ENCODE measurements at regions not wholly inside any gene's neighbourhood (a gene's known extent, or its start where the extent isn't known, plus 50 kb on each side); places are given as distances from the start of the nearest gene placed in this dataset.
A peak's percentile ranks its signal among the peaks of the same experiment; 100 is the strongest.

DNA sequence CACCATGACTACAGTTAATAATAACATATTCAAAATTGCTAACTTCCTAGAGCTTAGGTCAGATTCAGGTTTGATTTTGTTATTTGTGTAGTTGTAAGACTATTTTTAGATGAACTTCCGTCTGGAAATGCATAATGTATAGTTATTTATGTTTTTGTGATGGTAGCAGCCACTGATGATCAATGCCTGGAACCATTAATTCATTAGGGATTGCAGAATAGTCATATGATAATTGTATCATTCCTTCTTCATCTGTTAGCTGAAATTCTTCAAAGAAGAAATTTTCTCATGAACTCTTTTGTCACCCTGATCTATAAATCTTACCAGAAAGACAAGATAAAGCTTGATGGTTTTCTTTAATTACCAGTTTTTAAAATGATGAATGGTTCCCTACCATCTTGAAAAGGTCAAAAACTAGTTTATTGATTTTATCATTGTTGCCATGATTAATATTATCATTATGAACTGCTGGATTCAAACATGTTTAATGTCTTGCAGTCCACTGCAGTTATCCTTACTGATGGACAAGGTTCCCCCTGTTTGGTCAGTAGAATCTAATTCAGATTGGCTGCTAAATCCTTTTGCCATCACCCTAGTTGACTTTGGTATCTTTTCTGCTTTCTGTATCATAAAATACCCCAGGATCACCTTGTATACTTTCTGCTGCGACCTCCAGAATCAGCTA is 433.3 kb downstream of the GPAM start:
- DNase-seq, result no peak

DNA sequence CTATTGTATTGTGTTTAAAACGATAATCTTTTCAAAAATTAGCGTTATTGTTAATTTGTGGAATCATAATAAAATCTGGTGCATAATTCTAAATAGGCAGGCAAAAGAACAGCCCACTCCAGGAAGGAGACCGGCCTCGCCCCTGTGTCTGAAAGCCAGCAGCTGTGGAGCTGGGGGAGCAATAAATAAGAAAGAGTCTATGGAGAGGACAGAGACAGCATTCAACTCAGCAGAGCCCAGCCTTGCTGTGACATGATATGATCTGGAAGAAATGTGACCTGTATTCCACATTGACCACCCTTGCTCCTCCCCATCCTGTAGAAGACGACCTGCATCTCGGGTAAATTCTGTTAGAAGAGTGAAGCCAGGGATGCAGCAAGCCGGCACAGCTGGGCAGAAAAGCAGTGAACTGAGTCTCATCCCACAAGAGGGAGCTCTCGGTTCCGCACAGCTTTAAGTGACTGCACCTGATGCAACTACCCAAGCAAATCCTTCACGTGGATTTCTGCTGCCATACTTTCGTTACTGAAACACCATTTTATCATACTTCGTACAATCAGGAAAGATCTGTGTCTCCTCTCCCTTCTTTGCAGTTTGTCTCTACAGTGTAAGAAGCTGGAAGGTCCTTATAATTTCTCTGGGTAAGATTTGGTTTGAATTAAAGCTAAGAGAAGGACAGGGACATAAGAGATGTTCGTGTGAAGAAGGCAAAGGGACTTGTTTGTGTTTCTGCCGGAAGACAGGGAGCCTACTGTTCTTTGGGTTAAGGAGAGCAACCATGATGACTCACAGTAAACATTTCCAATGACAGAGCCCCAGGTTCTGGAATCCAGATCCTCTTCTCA is 427.1 kb downstream of the GPAM start:
- DNase-seq, result peak in 1 of 2 donors; percentile 1

DNA sequence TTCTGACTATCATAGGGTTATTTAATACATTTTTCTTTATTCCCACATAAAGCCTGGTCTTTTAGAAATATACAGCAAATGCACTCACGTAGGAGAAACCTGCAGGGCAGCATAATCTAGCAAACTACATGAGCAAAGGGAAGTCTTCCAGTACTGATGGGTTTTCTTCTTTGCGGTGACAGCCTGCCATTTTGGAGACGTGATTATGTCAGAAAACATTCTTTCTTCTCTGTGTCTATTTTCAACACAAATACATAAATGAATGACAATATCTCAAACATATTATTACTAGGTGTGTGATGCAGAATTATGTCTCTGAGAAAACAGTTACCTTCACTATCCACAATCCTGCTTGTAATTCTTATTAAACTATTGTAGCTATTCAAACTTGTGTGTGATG is 425.0 kb downstream of the GPAM start:
- DNase-seq, result no peak

DNA sequence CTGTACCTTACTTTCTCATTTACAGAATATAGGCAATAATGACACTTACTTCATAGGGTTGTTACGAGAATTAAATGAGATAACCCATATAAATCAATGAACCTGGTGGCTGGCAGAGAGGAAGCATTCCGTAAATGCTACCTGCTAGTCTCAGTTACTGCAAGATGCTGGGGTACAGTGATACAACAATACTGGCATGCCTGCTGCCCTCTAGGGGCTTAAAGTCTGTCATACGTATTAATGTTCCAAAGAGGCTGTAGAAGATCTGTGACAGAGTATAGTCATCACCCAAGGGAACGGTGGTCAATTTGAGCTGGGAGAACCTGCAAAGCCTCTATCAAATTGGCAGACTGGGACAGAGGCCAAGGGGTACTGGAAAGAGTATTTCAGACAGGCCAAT is 421.5 kb downstream of the GPAM start:
- DNase-seq, result no peak

DNA sequence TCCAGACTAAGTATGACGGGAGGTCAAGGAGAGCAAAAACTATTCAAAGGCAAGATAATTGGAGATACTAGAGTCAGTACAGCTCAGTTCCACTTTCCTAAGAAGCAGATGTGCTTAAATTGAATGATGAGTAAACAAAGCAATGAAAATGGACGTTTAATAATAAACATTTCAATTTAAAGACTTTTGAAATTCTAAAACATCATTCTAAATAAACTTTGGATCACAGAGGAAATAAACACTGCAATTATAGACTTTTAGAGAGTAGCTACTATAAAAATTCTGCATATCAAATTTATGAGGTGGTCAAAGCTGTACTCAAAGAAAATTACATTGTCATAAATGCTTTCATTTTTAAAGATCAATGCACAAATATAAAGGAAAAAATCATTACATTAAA is 418.3 kb downstream of the GPAM start:
- DNase-seq, result no peak

DNA sequence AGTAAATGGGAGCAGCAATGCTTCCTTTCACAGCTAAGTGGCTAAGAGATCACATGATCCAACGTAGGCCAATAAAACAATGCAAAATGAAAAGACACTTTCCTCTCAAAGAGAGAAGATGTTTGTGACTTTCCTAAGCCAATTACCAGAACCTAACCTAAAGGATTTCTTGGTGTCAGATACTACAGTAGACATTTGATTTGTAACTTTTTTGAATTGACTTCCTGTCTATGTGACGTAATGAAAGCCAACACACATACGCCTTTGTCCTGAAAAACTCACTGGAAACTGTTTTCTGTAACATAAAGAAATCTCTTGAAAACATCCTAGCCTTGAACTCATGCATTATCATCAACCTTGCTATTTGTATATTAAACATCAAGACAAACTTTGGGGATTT is 417.1 kb downstream of the GPAM start:
- no peak for DNase-seq

DNA sequence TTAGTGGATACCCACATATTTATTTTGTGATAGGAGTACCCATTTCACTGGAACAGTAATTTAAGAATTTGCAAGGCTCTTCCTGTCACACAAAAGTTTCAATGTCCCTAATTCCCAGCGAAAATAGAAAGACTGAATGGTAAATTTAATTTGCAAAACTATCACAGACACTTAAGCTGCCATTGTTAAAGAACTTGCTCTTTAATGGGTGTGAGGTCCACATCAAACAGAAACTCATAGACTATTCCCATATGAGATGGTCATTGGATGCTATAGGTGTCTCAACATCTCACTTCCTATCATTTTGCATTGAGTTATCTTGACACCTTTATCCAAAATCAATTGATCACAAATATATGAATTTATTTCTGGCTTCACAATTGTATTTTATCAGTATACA is 415.9 kb downstream of the GPAM start:
- DNase-seq, result no peak

DNA sequence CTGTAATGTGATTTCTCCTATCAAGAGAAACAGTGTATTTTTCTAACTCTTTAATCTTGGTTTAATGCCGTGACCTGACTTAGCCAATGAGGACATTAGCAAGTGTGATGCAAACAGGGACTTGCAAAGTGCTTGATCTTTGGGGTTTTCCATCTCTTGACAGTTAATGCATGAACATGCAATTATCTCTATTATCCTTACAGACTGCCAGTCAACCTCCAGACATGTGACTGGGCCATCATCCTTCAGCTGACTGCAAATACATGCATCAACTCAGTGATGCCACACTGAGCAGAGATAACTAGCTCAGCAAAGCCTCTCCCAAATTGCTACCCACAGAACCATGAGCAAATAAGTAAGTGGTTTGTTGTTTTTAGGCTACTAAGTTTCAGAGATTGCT is 409.6 kb downstream of the GPAM start:
- DNase-seq, result no peak

DNA sequence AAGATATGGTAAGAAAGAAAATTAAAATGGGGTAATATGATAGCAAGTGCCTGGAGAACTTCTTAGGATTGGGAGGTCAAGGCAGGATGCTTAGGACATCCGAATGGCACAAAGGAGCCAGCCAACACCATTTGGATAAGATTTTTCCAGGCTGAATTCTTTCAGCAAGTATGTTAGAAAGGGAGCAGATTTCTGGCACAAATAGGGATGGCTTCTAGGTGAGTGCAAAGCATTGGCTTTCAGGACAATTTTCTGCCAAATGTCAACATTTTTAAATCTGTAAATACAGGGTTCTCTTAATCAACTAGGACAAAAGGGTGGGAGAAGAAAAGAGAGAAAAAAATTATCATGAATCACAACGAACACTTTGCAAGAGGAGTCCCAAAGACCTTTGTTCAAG is 409.1 kb downstream of the GPAM start:
- DNase-seq, result no peak

DNA sequence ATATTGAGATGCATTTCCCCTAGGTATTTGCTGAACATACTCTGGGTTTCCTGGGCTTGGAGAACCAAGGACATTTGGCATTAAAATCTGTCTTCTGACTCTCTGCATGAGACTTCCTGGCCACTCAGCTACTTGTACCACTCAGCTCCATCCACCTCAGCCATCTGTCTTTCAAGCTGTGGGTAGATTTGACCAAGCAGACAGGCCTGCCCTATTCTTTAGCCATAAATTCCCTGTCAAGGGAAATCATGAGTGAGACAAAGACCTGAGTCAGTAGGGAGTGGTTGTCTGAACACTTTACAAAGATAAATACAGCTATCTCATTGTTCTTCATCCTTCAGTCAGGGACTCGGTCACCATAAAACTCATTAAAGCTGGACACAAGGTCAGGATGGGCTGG is 399.1 kb downstream of the GPAM start:
- no peak for DNase-seq

DNA sequence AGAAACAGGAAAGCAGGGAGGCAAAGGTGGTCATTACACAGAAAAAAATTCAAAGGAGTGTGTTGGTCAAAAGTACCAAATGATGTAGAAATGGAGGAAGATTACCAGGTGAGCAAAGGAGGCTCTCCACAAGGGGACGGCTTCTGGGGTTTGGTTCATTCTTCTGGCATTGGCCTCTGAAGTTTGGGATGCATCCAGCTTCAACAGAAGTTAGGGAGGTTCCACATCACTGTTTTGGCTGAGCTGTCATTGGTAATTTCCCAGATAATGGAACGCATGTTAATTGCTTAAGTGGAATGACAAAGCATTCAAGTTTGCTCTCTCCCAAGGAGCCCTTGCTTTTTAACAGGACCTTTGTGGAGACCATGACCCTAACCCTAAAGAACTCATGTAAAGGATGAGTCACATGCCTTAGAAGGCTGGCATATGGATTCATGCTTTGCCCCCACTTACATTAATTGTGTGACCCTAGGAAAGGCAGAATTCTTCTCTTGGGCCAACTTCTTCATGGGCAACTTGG is 398.6 kb downstream of the GPAM start:
- no peak for DNase-seq

DNA sequence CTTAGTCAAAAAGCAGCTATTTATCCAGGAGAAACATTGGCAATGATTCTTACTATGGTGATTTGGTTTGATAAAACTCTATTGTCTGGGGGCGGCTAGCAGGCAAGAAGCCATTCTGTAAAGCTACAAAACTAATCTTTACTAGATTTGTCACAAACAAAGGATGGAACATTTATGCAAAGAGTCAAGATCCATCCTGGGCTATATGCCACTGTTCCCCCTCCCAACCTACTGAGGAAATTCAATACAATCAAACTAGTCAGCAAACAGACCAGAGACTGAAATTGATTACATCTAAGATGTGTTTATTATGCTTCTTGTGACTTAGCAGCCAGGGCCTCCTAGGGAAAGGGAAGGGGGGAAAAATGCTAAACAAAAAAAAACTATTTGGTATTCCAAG is 397.6 kb downstream of the GPAM start:
- DNase-seq, result no peak

DNA sequence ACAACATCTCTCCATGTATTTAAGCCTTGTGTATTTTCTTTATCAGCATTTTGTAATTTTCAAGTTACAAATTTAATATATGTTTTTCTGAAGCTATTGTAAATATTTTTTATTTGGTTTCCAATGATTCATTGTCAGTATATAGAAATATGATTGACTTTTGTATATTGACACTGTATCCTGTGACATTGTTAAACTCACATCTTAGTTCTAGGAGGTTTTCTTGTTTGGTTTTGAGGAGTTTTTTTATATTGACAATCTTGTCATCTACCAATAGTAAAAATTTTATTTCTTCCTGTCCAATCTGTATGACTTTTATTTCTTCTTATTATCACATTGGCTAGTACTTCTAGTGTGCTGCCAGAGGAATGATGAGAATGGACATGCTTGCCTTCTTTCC is 393.7 kb downstream of the GPAM start:
- DNase-seq, result no peak

DNA sequence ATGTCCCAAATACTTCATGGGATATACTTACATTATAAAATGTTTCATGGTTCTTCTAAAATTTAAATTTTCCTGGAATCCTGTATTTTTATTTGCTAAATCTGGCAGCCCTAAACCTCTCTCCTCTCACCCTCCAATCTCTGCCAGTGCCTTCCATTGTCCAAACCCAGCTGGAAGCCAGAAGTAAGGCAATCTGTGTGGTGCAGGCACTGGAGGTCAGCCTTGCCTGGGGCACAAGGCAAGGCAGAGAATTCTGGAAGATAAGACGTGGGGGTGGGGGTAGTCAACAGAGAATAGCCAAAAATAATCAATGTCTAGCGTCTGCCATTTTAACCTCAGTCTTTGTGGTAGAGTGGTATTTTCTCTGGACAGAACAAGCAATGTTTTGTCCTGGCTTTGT is 381.7 kb downstream of the GPAM start:
- DNase-seq, result no peak

DNA sequence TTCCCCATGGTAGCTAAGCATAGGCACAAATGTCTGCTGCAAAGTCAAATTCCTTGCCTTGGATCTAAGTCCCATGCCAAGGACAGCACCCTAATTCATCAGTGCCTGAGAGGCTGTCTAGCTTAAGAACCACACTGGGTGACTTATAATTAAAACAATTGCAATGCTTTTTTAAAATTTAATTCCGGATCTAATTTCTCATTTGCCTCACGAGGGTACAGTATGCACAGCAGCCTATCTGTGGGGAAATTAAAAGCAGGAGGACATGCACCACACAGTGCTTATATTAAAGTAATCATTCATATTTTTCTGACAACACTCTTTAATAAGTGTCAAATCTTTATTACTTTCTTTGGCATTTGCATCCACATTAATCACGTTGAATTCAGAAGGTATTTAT is 378.8 kb downstream of the GPAM start:
- no peak for DNase-seq

DNA sequence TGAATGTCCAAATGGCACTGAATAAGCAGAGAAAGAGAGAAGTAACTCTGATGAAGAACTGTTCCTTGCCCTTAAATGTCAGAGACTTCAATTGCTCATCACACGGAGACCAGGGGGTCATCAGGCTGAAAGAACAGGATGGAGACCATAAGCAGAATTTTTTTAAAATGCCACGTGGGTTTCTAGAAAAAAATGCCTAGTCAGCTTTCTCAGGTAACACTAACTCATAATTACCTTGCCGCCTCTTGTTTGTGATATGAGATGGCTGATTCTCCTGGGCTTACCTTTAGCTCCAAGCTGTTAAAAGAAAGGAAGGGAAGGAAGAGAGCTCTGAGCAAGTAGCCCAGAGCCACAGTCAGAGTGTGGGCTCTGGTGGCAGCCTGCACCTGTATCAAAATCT is 372.0 kb downstream of the GPAM start:
- no peak for DNase-seq

DNA sequence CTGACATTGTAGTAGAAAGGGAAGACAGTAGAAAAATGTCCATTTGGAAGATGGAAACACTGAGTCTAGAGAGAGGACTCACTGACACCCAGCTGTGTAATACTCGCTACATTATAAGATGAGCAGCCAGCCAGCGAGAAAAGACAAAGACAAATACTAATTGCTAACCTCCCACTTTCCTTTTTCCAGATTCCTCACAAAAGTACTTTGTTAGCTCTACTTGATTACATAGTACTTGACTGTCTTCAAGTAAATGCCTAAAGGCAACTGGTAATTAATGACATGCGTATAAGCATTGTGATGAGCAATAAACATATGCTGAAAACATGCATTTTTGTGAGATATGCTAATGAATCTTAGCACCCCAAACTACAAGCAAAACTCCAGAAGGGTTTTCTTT is 363.1 kb downstream of the GPAM start:
- no peak for DNase-seq

DNA sequence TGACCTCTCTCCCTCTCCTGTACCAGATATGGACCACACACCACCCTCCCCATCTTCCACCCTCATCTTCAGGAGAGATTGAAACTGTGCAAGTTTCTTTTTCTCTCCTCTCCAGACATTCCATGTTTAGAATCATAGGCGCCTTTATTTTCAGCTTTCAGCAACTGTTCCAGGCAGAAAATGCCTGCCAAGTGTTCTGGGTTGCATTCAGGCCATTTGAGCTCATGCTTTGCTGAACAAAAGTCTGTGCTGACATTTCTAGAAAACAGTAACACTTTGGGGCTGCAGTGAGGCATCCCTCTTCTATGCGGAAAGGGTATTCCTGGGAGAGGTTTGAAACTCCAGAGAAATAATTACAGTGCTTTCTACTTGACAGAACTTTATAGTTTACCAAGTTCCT is 361.7 kb downstream of the GPAM start:
- DNase-seq, result no peak

DNA sequence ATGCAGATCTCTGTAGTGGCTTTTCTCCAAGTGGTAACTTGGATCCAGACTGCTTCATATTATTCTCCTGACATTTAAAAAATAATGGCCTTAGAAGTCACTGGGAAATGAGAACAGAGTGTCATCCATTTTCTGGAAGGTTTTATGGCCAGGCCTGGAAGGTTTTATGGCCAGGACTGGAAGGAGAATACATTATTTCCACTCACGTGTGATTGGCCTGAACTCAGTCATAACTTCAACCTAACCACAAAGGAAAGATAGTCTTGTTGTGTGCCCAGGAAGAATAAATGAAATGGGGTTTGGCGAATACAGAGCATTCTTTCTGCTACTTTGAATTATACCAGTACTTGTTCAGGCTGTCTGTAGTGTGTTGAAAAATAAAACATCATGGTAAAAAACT is 360.9 kb downstream of the GPAM start:
- no peak for DNase-seq

DNA sequence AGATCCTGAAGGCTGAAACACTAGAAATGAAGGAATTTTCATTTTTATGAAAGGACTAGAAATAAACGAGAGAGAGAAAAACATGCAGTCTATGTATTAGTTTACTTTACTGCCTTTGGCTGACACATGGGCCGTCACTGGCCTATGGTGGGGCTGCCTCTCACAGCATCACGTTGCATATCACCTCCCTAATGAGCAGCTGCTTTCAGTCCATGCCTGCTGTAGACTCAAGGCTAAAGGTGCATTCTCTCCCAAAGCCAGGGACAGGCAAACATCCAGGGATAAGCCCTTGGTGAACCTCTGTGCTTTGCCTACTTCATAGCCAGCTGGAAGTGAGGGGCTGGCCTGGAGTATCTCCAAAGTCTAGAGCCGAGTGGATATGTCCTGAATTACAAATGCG is 359.4 kb downstream of the GPAM start:
- DNase-seq, result no peak

DNA sequence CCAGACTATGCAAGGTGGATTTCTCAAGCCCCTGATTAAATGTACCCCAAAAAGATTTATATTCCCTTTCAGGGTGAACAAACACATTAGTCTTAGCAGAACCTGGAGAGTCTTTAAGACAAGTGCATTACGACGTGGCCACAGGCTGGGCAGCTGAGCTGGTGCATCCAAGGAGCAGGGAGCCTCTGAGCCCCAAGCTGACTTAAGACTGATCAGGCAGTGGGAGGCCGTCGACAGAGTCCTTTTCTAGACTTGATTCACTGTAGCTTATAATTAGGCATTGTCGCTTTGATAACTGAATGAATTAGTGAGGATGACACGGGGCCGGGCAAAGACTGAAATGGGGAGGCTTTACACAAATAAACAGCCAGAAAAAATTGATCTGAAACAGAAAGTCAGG is 353.2 kb downstream of the GPAM start:
- no peak for DNase-seq

DNA sequence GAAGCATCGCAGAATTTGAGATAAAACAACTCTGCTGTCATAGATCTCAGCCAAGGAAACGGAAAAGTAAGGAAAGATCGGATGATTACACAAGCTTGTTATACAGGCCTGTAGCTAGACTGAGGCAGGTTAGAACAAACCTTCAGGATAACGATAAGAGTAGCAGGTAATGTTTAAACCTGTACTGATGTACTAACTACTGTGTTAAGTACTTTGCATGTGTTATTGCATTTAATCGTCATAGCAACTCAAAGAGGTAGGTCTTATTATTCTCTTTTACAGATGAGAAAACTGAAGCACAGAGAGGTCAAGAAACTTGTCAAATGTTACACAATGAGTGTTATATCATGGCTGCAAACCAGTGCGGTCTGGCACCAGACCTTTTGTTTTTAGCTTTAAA is 352.5 kb downstream of the GPAM start:
- DNase-seq, result no peak

DNA sequence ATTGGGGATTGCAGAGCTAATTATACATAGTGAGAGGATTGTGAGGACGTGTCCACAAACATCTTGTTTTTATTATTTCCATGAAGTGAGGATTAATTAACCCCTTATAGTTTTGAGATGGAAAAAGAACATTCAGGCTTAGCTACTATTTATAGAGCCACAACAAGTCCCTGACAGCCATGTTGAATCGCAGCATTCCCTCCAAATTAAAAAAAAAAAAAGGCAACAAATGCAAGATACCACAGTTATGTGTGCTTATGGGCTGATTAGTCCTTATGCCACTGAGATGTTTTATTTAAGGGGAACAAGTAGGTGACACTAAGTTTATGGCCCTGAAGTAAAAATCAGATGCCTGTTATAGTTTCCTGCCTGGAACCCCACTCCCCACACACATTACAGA is 350.3 kb downstream of the GPAM start:
- no peak for DNase-seq

DNA sequence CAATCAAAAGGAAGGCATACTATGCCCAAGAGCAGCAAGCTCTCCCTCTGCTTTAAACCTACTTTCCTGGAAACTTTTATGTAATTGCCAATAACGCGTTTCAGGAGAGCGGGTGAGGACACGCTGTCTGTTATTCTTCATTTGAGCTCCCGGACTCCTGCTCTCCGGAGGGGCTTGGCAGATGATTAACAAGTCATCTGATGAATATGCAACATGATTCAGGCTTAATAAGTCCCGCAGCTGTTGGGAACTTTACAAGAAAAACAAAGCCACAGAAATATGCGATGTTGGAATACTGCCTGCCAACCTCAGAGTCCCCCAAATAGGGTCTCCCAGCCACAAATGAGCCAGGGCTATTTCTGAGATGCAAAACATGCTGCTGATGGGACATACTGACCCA is 348.0 kb downstream of the GPAM start:
- no peak for DNase-seq
